ENCODE measurements at regions not wholly inside any gene's neighbourhood (a gene's known extent, or its start where the extent isn't known, plus 50 kb on each side); places are given as distances from the start of the nearest gene placed in this dataset.

- TF ChIP-seq POLR2A (IDR thresholded peaks at IDR 0.05; ENCODE audit: low read depth): no peak
- TF ChIP-seq, protein P1, sequence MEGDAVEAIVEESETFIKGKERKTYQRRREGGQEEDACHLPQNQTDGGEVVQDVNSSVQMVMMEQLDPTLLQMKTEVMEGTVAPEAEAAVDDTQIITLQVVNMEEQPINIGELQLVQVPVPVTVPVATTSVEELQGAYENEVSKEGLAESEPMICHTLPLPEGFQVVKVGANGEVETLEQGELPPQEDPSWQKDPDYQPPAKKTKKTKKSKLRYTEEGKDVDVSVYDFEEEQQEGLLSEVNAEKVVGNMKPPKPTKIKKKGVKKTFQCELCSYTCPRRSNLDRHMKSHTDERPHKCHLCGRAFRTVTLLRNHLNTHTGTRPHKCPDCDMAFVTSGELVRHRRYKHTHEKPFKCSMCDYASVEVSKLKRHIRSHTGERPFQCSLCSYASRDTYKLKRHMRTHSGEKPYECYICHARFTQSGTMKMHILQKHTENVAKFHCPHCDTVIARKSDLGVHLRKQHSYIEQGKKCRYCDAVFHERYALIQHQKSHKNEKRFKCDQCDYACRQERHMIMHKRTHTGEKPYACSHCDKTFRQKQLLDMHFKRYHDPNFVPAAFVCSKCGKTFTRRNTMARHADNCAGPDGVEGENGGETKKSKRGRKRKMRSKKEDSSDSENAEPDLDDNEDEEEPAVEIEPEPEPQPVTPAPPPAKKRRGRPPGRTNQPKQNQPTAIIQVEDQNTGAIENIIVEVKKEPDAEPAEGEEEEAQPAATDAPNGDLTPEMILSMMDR (IDR thresholded peaks at IDR 0.05): no peak
Measured at GRCh38 chr12:93089805-93090569, 160.9 kb upstream of the EEA1 start.

All from esophagus muscularis mucosa (tissue), 3 donors.